Tibial artery (tissue), 4 donors: ENCODE measurements at regions not wholly inside any gene's neighbourhood (a gene's known extent, or its start where the extent isn't known, plus 50 kb on each side); places are given as distances from the start of the nearest gene placed in this dataset.

Experiments
- DNase-seq, 2 donors: peaks; one replicate each; pipeline ENCODE4 v3.0.0-alpha.2; 2019
- H3K27ac ChIP-seq, 2 donors: fragments of 200-600 bp; sonication (generic) in 1 of 2; 1 replicate in 1 of 2; 2 replicates in 1 of 2; pipeline ENCODE4 v1.5.1; 2018 to 2019; ENCODE audit warnings: mild to moderate bottlenecking in 1 of 2
- H3K27me3 ChIP-seq, 2 donors: fragments of 200-600 bp; sonication (generic) in 1 of 2; one replicate each; pipeline versions ENCODE4 v1.5.1 to v1.6.0; 2016 to 2019
- H3K36me3 ChIP-seq, 3 donors: fragments of 200-600 bp; sonication (generic) in 2 of 3; one replicate each; pipeline ENCODE4 v1.5.1; 2016 to 2019; ENCODE audit warnings: mild to moderate bottlenecking in 2 of 3
- H3K4me1 ChIP-seq, 4 donors: fragments of 200-600 bp; sonication (generic) in 2 of 4; 1 replicate in 3 of 4; 2 replicates in 1 of 4; pipeline ENCODE4 v1.5.1; 2016 to 2019
- H3K4me3 ChIP-seq, 2 donors: fragments of 200-600 bp; sonication (generic) in 1 of 2; 1 replicate in 1 of 2; 2 replicates in 1 of 2; pipeline ENCODE4 v1.5.1; 2018 to 2019; ENCODE audit warnings: mild to moderate bottlenecking in 2 of 2
- H3K9me3 ChIP-seq, 3 donors: fragments of 200-600 bp; sonication (generic) in 1 of 3; one replicate each; pipeline ENCODE4 v1.5.1; 2016 to 2019
- intact Hi-C: fragments of 100-400 bp; cut with DNase I; formaldehyde crosslinking; loops from one replicate; pipeline ENCODE4 v1.15.0; 2023; ENCODE audit warnings: low total_unique reads
- TF ChIP-seq, protein P1 (sequence below), 2 experiments: fragments of 200-600 bp in 1 of 2; fragments of 450-650 bp in 1 of 2; IDR thresholded peaks; one replicate each; pipeline ENCODE4 v1.5.1; 2017 to 2019; ENCODE audit warnings: antibody characterized with exemption in 2 of 2, mild to moderate bottlenecking in 1 of 2, moderate library complexity in 1 of 2

- TF ChIP-seq, protein P1, sequence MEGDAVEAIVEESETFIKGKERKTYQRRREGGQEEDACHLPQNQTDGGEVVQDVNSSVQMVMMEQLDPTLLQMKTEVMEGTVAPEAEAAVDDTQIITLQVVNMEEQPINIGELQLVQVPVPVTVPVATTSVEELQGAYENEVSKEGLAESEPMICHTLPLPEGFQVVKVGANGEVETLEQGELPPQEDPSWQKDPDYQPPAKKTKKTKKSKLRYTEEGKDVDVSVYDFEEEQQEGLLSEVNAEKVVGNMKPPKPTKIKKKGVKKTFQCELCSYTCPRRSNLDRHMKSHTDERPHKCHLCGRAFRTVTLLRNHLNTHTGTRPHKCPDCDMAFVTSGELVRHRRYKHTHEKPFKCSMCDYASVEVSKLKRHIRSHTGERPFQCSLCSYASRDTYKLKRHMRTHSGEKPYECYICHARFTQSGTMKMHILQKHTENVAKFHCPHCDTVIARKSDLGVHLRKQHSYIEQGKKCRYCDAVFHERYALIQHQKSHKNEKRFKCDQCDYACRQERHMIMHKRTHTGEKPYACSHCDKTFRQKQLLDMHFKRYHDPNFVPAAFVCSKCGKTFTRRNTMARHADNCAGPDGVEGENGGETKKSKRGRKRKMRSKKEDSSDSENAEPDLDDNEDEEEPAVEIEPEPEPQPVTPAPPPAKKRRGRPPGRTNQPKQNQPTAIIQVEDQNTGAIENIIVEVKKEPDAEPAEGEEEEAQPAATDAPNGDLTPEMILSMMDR (IDR thresholded peaks at IDR 0.05) = no peak
- H3K4me1 ChIP-seq = no peaks in the 10 kb centered on the region
- no peak overlapping the region for H3K4me3 ChIP-seq
- H3K27ac ChIP-seq = no peak overlapping the region
- H3K27me3 ChIP-seq = no peaks in the 10 kb centered on the region
- intact Hi-C loops = no loop called here
- no peaks in the 10 kb centered on the region for H3K36me3 ChIP-seq
- peaks cover 0 to 8% (median 0%) of the 10 kb centered on the region in 3 donors for H3K9me3 ChIP-seq
- no peak for DNase-seq
These were observed 86.6 kb upstream of the APCDD1 start for GRCh38 chr18:10367836-10368235.

- Histone ChIP-seq H3K27me3 (no peaks in the 10 kb centered on the region), H3K4me3 (no peak overlapping the region), H3K9me3 (peaks cover 0 to 5% (median 0%) of the 10 kb centered on the region in 3 donors), H3K4me1 (no peaks in the 10 kb centered on the region), H3K36me3 (no peaks in the 10 kb centered on the region), H3K27ac (no peak overlapping the region)
- intact Hi-C loops = no loop called here
- DNase-seq = no peak
- TF ChIP-seq, protein P1 (IDR thresholded peaks at IDR 0.05) = no peak
These were observed 85.7 kb upstream of the APCDD1 start for GRCh38 chr18:10368456-10369453.

GRCh38 chr18:10370716-10371115, 83.7 kb upstream of the APCDD1 start:
- TF ChIP-seq, protein P1 (IDR thresholded peaks at IDR 0.05) = no peak
- no peak for DNase-seq

GRCh38 chr18:10371165-10371564, 83.3 kb upstream of the APCDD1 start:
- intact Hi-C loops = no loop called here
- Histone ChIP-seq H3K9me3 (no peaks in the 10 kb centered on the region), H3K4me3 (no peak overlapping the region), H3K4me1 (no peaks in the 10 kb centered on the region), H3K36me3 (no peaks in the 10 kb centered on the region), H3K27ac (no peak overlapping the region), H3K27me3 (no peaks in the 10 kb centered on the region)
- TF ChIP-seq, protein P1 (IDR thresholded peaks at IDR 0.05) = no peak
- no peak for DNase-seq

More at GRCh38 chr18:10370716-10371115, 83.7 kb upstream of the APCDD1 start:
- intact Hi-C loops = no loop called here
- H3K27ac ChIP-seq = no peak overlapping the region
- no peaks in the 10 kb centered on the region for H3K27me3 ChIP-seq
- H3K36me3 ChIP-seq = no peaks in the 10 kb centered on the region
- no peak overlapping the region for H3K4me3 ChIP-seq
- H3K4me1 ChIP-seq = no peaks in the 10 kb centered on the region
- H3K9me3 ChIP-seq = no peaks in the 10 kb centered on the region

DNA sequence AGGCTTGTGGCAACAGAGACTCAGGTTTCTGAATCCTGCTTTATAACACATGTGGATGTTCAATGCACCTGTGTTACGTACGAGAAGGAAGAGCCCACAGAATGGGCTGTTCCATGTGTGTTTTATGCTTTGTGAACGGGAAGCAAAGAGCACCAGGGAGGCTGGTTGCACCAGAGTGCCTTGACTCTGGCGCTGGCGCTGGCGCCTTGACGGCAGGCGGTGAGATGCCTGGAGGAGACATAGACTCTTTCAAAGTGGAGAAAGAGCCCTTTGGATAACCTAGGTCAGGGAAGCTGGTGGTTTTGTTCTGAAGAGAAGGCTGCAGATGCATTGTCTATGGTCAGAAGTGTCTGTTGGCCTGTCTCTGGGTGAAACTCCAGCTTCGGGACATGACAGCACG, 80.2 kb upstream of the APCDD1 start:
- H3K4me3 ChIP-seq = no peak overlapping the region
- H3K36me3 ChIP-seq = no peaks in the 10 kb centered on the region
- H3K4me1 ChIP-seq = peaks cover 0 to 4% (median 0%) of the 10 kb centered on the region in 4 donors
- intact Hi-C loops = no loop called here
- no peak overlapping the region for H3K27ac ChIP-seq
- TF ChIP-seq, protein P1 (IDR thresholded peaks at IDR 0.05) = no peak
- H3K9me3 ChIP-seq = no peaks in the 10 kb centered on the region
- no peak for DNase-seq
- H3K27me3 ChIP-seq = no peaks in the 10 kb centered on the region
